Cardiac muscle cell (in vitro differentiated cells and primary cell): ENCODE measurements at regions not wholly inside any gene's neighbourhood (a gene's known extent, or its start where the extent isn't known, plus 50 kb on each side); places are given as distances from the start of the nearest gene placed in this dataset.
"Not testable (repeated sequence)": the region's sequence is repeated elsewhere in the genome, so short reads cannot be mapped to it uniquely, and the experiment has no call there.

Source experiments
- DNase-seq, 2 donors: peaks; one replicate each; pipeline versions ENCODE4 v3.0.0 to v3.0.0-alpha.2; 2010 to 2017; ENCODE audit warnings: low read depth in 1 of 2, low spot score in 1 of 2
- H3K27ac ChIP-seq: fragments of 200-600 bp; sonication (generic); 2 replicates; pipeline ENCODE4 v1.5.1; 2016
- H3K27me3 ChIP-seq: fragments of 200-600 bp; sonication (generic); 2 replicates; pipeline ENCODE4 v1.6.0; 2016; ENCODE audit warnings: control low read depth
- H3K36me3 ChIP-seq: fragments of 200-600 bp; sonication (generic); 2 replicates; pipeline ENCODE4 v1.5.1; 2016; ENCODE audit warnings: control low read depth
- H3K4me1 ChIP-seq: fragments of 200-600 bp; sonication (generic); 2 replicates; pipeline ENCODE4 v1.8.1; 2017; ENCODE audit warnings: low read depth, mild to moderate bottlenecking, mixed run types
- H3K4me3 ChIP-seq: fragments of 200-600 bp; sonication (generic); 2 replicates; pipeline ENCODE4 v1.5.1; 2016; ENCODE audit warnings: mild to moderate bottlenecking
- H3K9me3 ChIP-seq: fragments of 200-600 bp; sonication (generic); 2 replicates; pipeline ENCODE4 v1.5.1; 2017; ENCODE audit warnings: low read depth, mild to moderate bottlenecking, control low read depth
- CTCF ChIP-seq: IDR thresholded peaks from 2 replicates; pipeline ENCODE4 v1.5.1; 2012; ENCODE audit warnings: low read depth, mild to moderate bottlenecking, low read length

DNA sequence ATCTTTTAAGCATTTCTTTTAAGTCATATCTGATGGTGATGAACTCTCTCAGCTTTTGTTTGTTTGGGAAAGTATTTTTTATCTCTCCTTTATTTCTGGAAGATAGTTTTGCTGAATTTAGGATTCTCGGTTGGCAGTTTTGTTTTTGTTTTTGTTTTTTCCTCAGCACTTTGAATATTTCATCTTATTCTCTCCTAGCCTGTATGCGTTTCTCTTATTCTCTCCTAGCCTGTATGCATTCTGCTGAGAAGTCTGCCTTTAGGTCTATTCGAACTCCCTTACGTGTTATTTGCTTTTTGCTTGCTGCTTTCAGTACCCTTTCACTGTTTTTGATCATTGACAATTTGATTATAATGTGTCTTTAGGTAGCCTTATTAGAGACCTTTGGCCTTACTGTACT lies 787.8 kb upstream of the FAM174A start:
- Histone ChIP-seq H3K27me3 (no peaks in the 10 kb centered on the region), H3K4me1 (no peaks in the 10 kb centered on the region), H3K9me3 (no peaks in the 10 kb centered on the region), H3K27ac (no peak overlapping the region), H3K4me3 (no peak overlapping the region), H3K36me3 (no peaks in the 10 kb centered on the region)
- DNase-seq = no peak
- no peak for TF ChIP-seq CTCF

DNA sequence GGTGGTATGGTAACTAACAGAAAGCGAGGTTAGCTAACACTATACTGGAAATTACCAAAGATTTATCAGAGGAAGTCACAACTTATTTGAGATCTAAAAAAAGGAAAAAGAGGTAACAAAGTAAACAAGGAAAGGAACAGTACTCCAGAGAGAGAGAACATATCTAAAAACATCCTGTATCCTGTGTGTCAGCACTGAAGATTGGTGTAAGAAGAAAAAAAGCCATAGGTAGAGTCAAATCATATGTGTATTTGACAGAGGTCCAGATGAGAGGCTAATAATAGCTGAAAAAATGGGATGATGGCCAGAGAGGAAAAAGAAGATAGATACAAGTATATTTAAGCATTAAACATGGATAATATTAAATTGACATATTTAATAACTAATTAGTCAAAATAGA lies 802.0 kb upstream of the FAM174A start:
- not testable (repeated sequence) for H3K36me3 ChIP-seq, H3K4me1 ChIP-seq, DNase-seq, H3K4me3 ChIP-seq, H3K9me3 ChIP-seq, H3K27me3 ChIP-seq, H3K27ac ChIP-seq

- not testable (repeated sequence) for H3K27me3 ChIP-seq, H3K4me3 ChIP-seq, H3K9me3 ChIP-seq, DNase-seq, H3K36me3 ChIP-seq, H3K4me1 ChIP-seq, H3K27ac ChIP-seq
Observed at GRCh38 chr5:99730653-99731052, 801.8 kb upstream of the CHD1 start.

DNA sequence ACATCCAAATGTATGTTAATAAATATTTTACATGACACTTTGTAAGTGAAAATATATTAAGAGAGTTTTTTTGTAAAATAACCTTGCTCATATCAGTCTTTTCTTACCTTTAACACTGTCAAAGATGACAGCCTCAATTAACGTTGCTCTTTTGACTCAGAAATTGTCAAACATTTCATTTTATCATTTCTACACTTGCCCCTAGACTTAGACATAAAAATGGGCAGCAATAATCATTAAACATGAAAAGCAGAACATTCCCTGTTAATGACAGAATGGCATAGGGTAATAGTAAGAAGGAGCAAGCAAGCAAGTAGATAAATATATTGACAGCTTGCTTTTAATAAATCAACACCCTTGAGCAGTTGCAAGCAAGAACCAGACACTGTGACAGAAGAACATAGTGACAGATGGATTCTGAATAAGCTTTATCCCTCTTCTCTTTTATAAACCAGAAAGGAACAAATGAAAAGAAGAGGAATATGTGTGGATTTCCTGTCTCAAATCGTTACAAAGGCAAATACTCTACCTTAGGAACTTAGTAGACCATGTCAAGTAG lies 796.0 kb upstream of the CHD1 start:
- Histone ChIP-seq H3K4me1 (no peaks in the 10 kb centered on the region), H3K9me3 (no peaks in the 10 kb centered on the region), H3K27ac (no peak overlapping the region), H3K4me3 (no peak overlapping the region), H3K27me3 (no peaks in the 10 kb centered on the region), H3K36me3 (no peaks in the 10 kb centered on the region)
- TF ChIP-seq CTCF = no peak
- DNase-seq = no peak

- no peaks in the 10 kb centered on the region for H3K27me3 ChIP-seq
- H3K36me3 ChIP-seq = no peaks in the 10 kb centered on the region
- H3K4me3 ChIP-seq = no peak overlapping the region
- no peaks in the 10 kb centered on the region for H3K9me3 ChIP-seq
- H3K4me1 ChIP-seq = no peaks in the 10 kb centered on the region
- no peak for TF ChIP-seq CTCF
- no peak for DNase-seq
- H3K27ac ChIP-seq = no peak overlapping the region
Observed at GRCh38 chr5:99721506-99721905, 792.7 kb upstream of the CHD1 start.

- H3K9me3 ChIP-seq = no peaks in the 10 kb centered on the region
- H3K4me3 ChIP-seq = no peak overlapping the region
- no peak for TF ChIP-seq CTCF
- no peak overlapping the region for H3K27ac ChIP-seq
- H3K27me3 ChIP-seq = no peaks in the 10 kb centered on the region
- no peaks in the 10 kb centered on the region for H3K36me3 ChIP-seq
- DNase-seq = no peak
- H3K4me1 ChIP-seq = no peaks in the 10 kb centered on the region
Observed at GRCh38 chr5:99715921-99716320, 787.1 kb upstream of the CHD1 start.

GRCh38 chr5:99706160-99706559 lies 777.4 kb upstream of the CHD1 start:
- Histone ChIP-seq H3K4me1 (no peaks in the 10 kb centered on the region), H3K4me3 (no peak overlapping the region), H3K9me3 (no peaks in the 10 kb centered on the region), H3K27ac (no peak overlapping the region), H3K27me3 (no peaks in the 10 kb centered on the region), H3K36me3 (no peaks in the 10 kb centered on the region)
- TF ChIP-seq CTCF = no peak
- DNase-seq = no peak
